SK-N-MC (cell line): ENCODE measurements at regions not wholly inside any gene's neighbourhood (a gene's known extent, or its start where the extent isn't known, plus 50 kb on each side); places are given as distances from the start of the nearest gene placed in this dataset.

Experiments
- EZH2 ChIP-seq: fragments of 200-600 bp; sonication (generic); IDR thresholded peaks from one replicate; pipeline ENCODE4 v1.6.1; 2017; ENCODE audit warnings: antibody characterized with exemption
- FOXP2 ChIP-seq: optimal IDR thresholded peaks from 2 replicates; pipeline ENCODE3; 2011; ENCODE audit warnings: mild to moderate bottlenecking, moderate library complexity; ENCODE audit not compliant: insufficient read depth; ENCODE audit errors: extremely low read length, control extremely low read depth
- POLR2AphosphoS5 ChIP-seq: IDR thresholded peaks from 2 replicates; pipeline ENCODE4 v1.6.1; 2012; ENCODE audit warnings: mild to moderate bottlenecking, low read depth, low read length, borderline replicate concordance

DNA sequence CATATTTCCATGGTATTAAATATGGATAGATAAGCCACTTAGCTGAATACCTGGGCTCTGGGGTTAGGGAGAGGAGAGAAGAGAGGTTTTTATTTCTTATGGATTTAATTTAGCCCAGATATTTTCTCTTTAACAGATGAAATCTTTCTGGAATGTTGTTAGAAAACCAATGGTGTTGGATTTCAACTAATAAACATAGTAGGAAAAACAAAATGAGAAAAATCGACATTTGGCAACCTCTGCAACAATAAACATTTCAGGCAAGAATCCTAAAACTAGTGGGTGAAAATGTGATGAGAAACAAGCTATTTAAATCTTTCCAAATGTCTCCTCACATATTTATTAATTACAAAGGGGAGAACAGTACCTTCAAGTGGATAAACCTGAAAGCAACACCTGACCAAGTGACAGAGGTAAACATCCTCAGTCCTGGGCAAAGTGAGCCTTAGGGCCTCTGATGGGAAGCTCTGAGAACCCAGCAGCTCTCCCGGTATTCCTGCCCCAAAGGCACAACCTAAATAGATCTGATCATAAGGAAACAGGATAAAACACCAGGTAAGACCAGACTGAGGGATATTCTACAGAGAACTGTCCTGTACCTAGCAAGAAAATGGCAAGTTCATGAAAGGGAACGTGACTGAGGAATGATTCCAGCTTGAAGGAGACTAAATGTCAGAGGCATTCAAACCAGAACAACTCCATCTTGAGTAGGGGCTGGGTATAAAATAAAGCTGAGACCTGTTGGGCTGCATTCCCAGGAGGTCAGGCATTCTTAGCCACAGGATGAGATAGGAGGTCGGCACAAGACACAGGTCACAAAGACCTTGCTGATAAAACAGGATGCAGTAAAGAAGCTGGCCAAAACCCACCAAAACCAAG, 163.7 kb downstream of the ESM1 start:
- TF ChIP-seq POLR2AphosphoS5: no peak
- no peak for TF ChIP-seq EZH2
- TF ChIP-seq FOXP2: no peak
